Activated T-cell treated with anti-CD3 and anti-CD28 coated beads, Interleukin-2, amount 50 U/mL, for 4 hours (primary cell): ENCODE measurements at regions not wholly inside any gene's neighbourhood (a gene's known extent, or its start where the extent isn't known, plus 50 kb on each side); places are given as distances from the start of the nearest gene placed in this dataset.
"Not testable (repeated sequence)": the region's sequence is repeated elsewhere in the genome, so short reads cannot be mapped to it uniquely, and the experiment has no call there.

Experiments
- ATAC-seq, 2 donors: fragments of 200-7000 bp; cut with Tn5 transposase; one replicate each; pipeline ENCODE4 v1.10.0; 2021
- DNase-seq: peaks from one replicate; pipeline ENCODE4 v3.0.0-alpha.2; 2020
- H3K27me3 Mint-ChIP-seq: one replicate; pipeline ENCODE4 v1.8.0; 2021; ENCODE audit warnings: low read depth, mixed read lengths
- H3K36me3 Mint-ChIP-seq: one replicate; pipeline ENCODE4 v1.8.0; 2022; ENCODE audit warnings: mixed read lengths; ENCODE audit not compliant: insufficient read depth
- H3K4me1 Mint-ChIP-seq: one replicate; pipeline ENCODE4 v1.8.0; 2021; ENCODE audit warnings: low read depth, mixed read lengths
- H3K4me3 Mint-ChIP-seq: one replicate; pipeline ENCODE4 v1.8.0; 2021; ENCODE audit warnings: mild to moderate bottlenecking, moderate library complexity, mixed read lengths
- H3K9me3 Mint-ChIP-seq: one replicate; pipeline ENCODE4 v1.8.0; 2021; ENCODE audit warnings: mixed read lengths

- H3K36me3 Mint-ChIP-seq, H3K4me1 Mint-ChIP-seq, ATAC-seq, DNase-seq, H3K4me3 Mint-ChIP-seq, H3K9me3 Mint-ChIP-seq, H3K27me3 Mint-ChIP-seq: not testable (repeated sequence)
Measured at GRCh38 chr2:242130682-242131081, 261.2 kb downstream of the RTP5 start.

GRCh38 chr2:242159921-242160320 is 290.4 kb downstream of the RTP5 start:
- DNase-seq, H3K9me3 Mint-ChIP-seq, ATAC-seq, H3K4me3 Mint-ChIP-seq, H3K4me1 Mint-ChIP-seq, H3K27me3 Mint-ChIP-seq, H3K36me3 Mint-ChIP-seq: not testable (repeated sequence)

GRCh38 chr2:242165115-242165514 is 295.6 kb downstream of the RTP5 start:
- DNase-seq, H3K4me3 Mint-ChIP-seq, ATAC-seq, H3K4me1 Mint-ChIP-seq, H3K9me3 Mint-ChIP-seq, H3K27me3 Mint-ChIP-seq, H3K36me3 Mint-ChIP-seq: not testable (repeated sequence)

GRCh38 chr2:242171290-242171689 is 301.8 kb downstream of the RTP5 start:
- H3K9me3 Mint-ChIP-seq, H3K4me1 Mint-ChIP-seq, H3K27me3 Mint-ChIP-seq, H3K4me3 Mint-ChIP-seq, DNase-seq, ATAC-seq, H3K36me3 Mint-ChIP-seq: not testable (repeated sequence)
